Activated T-cell treated with anti-CD3 and anti-CD28 coated beads, Interleukin-2, amount 50 U/mL, for 4 hours (primary cell): ENCODE measurements at regions not wholly inside any gene's neighbourhood (a gene's known extent, or its start where the extent isn't known, plus 50 kb on each side); places are given as distances from the start of the nearest gene placed in this dataset.

Experiments used
- ATAC-seq, 2 donors: fragments of 200-7000 bp; cut with Tn5 transposase; one replicate each; pipeline ENCODE4 v1.10.0; 2021
- DNase-seq: peaks from one replicate; pipeline ENCODE4 v3.0.0-alpha.2; 2020
- H3K27me3 Mint-ChIP-seq: one replicate; pipeline ENCODE4 v1.8.0; 2021; ENCODE audit warnings: low read depth, mixed read lengths
- H3K36me3 Mint-ChIP-seq: one replicate; pipeline ENCODE4 v1.8.0; 2022; ENCODE audit warnings: mixed read lengths; ENCODE audit not compliant: insufficient read depth
- H3K4me1 Mint-ChIP-seq: one replicate; pipeline ENCODE4 v1.8.0; 2021; ENCODE audit warnings: low read depth, mixed read lengths
- H3K4me3 Mint-ChIP-seq: one replicate; pipeline ENCODE4 v1.8.0; 2021; ENCODE audit warnings: mild to moderate bottlenecking, moderate library complexity, mixed read lengths
- H3K9me3 Mint-ChIP-seq: one replicate; pipeline ENCODE4 v1.8.0; 2021; ENCODE audit warnings: mixed read lengths

DNA sequence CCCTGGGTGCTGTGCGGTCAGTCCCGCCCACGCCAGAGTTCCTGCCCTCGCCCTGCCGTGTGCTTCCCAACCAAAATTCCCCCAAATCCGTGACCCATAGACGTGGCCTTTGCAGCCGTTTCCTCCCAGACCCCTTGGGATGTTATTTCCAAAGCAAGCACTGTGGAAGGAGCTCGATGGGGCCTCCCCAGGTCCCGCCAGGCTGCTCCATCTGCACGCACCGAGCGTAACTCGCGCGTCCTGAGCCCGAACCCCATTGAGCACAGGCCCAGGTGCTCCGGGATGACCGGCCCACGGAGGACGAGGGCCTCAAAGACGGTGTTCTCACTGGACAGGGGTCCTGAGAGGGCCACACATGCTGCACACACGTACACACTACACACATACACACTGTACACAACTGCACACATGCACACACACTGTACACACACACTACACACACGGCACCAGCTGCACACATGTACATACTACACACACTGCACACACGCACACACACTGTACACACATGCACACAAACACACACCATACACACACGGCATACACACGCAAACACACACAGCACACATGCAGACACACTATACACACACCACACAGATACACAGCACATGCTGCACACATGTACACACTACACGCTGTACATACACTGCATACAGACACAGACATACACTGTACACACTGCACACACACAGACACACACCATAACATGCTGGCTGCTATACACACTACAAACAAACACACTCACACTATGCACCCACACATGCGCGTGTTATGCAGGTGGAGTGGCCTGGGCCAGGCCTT lies 431.2 kb upstream of the SALL3 start:
- Mint-ChIP-seq H3K4me1 (no peaks in the 10 kb centered on the region), H3K9me3 (peaks cover 4% of the 10 kb centered on the region)

DNA sequence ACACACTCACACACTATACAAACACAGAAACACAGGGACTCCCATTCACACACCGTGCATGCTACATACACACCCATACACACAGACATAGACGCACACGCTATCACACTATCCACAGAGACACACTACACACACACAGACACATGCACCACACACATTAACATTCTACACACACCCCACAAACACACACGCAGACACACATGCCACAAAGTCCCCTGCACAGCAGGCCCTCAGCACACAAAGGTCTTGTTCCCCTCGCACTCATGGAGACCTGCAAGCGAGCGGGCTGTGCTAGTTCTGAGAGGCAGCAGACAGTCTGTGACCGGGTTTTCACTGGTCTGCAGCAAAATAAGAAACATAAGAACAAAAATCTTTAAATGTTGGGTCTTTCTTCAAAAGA lies 429.6 kb upstream of the SALL3 start:
- DNase-seq (no peak), ATAC-seq (no peak)
- Mint-ChIP-seq H3K36me3 (no peaks in the 10 kb centered on the region), H3K27me3 (peaks cover 3% of the 10 kb centered on the region), H3K4me3 (no peak overlapping the region), H3K9me3 (peaks cover 15% of the 10 kb centered on the region), H3K4me1 (no peaks in the 10 kb centered on the region)

More for the DNA sequence above, 431.2 kb upstream of the SALL3 start:
- Mint-ChIP-seq H3K27me3 (peaks cover 3% of the 10 kb centered on the region), H3K36me3 (no peaks in the 10 kb centered on the region), H3K4me3 (no peak overlapping the region)
- ATAC-seq (no peak), DNase-seq (no peak)

DNA sequence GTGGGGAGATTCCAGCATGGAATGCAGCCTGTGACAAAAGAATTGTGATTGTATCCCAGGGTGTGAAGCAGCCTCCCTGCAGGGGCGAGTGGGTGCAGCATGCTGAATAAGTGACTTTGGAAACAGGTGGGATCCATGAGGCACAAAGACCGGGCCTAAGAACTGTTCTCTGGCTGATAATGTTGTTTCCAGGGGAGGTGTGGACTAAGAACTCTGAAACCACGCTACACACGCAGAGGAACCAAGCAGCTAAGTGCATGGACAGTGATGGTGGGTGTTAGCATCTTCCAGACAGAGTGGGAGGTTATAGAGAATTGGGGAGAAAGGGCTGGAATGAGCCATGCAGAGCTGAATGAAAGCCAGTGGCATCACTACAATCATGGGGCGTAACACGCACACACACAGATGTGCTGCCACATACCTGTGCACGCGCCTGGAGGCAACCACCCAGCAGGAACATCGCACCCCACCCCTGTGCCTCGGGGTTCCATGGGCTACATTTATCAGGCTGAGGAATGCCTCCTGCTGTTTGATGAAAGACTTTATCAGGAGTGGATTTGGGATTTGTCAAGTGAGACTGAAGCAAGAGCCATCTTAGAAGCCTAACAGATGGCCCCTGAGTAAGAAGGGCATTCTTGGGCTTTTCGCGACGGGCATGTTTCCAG lies 424.5 kb upstream of the SALL3 start:
- ATAC-seq (no peak), DNase-seq (no peak)
- no peaks in the 10 kb centered on the region for H3K36me3 Mint-ChIP-seq
- no peaks in the 10 kb centered on the region for H3K27me3 Mint-ChIP-seq
- H3K4me3 Mint-ChIP-seq, result no peak overlapping the region
- peaks cover 29% of the 10 kb centered on the region for H3K9me3 Mint-ChIP-seq
- no peaks in the 10 kb centered on the region for H3K4me1 Mint-ChIP-seq

DNA sequence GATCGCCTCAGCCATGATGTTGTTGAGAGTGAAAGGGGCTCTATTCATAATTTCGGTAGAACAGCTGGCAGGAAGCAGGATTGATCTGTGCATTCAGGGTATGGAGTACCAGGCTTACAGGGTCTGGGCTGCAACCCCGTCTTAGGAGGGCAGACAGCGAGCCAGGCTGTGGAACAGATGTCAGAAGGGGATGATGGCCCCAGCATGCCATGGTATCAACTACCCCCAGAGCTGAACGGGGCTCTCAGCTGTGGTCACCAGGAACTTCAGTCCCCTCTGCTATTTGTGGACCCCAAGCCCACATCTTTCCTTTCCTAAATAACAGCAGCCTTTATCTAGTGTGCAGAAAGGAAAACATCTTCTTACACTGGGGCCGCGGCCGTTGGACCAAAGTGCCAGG lies 422.2 kb upstream of the SALL3 start:
- no peaks in the 10 kb centered on the region for H3K4me1 Mint-ChIP-seq
- no peaks in the 10 kb centered on the region for H3K27me3 Mint-ChIP-seq
- ATAC-seq, result no peak
- H3K4me3 Mint-ChIP-seq, result no peak overlapping the region
- H3K36me3 Mint-ChIP-seq, result no peaks in the 10 kb centered on the region
- H3K9me3 Mint-ChIP-seq, result peaks cover 29% of the 10 kb centered on the region
- DNase-seq, result no peak

DNA sequence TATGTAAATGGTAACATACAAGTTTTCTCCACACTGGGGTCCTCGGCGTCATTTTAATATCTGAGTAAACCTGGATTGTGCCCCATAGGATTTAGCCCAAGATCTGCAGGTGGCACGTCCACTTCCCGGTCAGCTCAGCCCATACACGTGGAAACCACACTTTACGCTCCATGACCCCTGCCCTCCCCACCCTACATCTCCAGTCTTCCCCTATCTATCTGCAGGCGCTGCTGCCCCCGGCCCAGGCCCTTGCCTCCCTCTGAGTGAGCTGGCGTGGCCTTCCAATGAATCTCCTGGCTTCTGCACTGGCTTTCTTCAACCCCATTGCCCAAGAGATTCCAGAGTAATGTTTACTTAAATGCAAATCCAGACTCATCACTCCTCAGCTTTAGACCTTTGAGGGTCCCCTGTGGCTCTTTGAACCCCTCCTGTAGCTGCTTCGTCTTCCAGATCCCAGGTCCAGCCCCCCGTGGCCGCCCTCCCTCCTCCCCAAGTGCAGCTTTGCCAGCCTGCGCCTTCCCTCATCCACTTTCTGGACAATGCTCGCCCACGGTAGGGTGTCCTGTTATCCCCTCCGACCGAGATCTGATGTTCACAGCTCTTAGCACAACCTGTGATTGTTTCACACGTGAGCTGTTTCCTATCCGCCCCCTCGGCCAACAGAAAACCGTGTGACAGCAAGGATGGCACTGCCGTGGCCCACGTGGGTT lies 421.4 kb upstream of the SALL3 start:
- no peaks in the 10 kb centered on the region for H3K36me3 Mint-ChIP-seq

DNA sequence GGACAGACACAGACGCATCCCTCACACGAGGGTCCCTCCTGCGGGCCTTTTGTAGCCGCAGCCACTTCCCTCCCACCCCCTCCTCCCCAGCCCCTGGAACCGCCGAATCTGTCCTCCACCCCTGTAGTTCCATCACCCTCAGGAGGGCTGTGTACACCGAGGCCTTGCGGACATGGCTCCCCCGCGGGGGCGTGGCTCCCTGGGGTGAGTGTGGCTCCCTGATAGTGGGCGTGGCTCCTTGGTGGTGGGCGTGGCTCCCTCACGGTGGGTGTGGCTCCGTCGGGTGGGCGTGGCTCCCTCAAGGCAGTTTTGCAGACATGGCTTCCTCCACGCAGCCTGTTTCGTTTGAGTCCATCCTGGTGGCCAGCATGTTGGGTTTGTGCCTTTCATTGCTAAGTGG lies 420.7 kb upstream of the SALL3 start:
- Mint-ChIP-seq H3K27me3 (no peaks in the 10 kb centered on the region), H3K36me3 (no peaks in the 10 kb centered on the region), H3K9me3 (peaks cover 28% of the 10 kb centered on the region), H3K4me3 (no peak overlapping the region), H3K4me1 (no peaks in the 10 kb centered on the region)
- no peak for ATAC-seq
- DNase-seq, result no peak

More for the DNA sequence above, 421.4 kb upstream of the SALL3 start:
- DNase-seq (no peak), ATAC-seq (no peak)
- Mint-ChIP-seq H3K9me3 (peaks cover 29% of the 10 kb centered on the region), H3K27me3 (no peaks in the 10 kb centered on the region), H3K4me3 (no peak overlapping the region), H3K4me1 (no peaks in the 10 kb centered on the region)

DNA sequence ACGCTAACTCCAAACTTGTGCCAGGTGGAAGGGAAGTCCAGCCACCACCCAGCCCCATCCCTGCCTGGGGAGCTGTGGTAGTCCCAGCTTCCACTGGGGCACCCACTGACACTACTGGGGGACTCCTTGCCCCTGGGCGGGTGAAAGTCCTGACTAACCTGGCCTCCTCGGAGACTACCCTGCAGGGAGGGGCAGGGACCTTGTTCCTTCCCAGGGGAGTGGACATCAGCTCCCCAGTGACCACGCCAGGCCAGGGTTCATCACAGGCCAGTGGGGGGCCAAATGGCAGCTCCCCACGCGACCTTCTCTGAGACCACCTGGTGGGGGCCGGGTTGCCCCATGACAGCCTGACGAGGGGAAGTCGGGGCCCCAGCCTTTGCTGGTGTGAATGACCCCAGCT lies 420.0 kb upstream of the SALL3 start:
- DNase-seq, result no peak
- no peaks in the 10 kb centered on the region for H3K36me3 Mint-ChIP-seq
- ATAC-seq, result no peak
- H3K4me3 Mint-ChIP-seq, result no peak overlapping the region
- H3K4me1 Mint-ChIP-seq, result no peaks in the 10 kb centered on the region
- H3K9me3 Mint-ChIP-seq, result peaks cover 22% of the 10 kb centered on the region
- no peaks in the 10 kb centered on the region for H3K27me3 Mint-ChIP-seq

DNA sequence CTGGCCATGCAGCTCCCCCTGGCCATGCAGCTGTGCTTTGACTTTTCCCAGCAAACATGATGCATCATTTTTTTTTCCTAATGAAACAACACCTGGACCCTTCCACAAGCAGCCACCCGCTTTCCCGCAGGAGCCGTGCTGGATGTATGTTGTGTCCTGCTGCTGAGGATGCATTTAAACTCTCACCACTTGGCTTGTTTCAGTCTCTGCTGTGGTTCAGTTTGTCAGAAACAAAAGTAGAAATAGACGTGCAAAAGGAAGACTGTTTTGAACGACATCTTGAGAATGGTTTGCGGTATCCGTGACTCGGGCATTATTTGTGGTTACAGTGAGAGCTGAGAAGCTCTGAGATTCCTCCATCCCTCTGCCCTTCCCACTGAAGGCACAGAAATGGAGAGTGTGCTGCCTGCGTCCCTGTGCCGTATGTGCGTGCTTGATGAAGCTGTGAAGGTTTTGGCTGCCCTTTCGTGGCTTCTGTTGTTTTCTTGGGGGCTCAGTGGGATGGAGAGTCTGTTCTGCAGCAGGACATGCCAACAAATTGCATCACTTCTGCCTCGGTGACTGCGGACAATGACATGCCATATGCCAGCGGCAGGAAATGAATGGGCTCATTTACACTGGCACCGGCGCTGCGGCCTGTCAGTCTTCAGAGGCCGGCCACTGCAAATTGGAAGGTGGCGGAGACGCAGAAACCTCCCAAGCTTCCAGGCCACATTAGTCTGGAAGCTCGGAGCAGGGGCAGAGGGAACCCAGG lies 417.7 kb upstream of the SALL3 start:
- H3K4me3 Mint-ChIP-seq, result no peak overlapping the region

DNA sequence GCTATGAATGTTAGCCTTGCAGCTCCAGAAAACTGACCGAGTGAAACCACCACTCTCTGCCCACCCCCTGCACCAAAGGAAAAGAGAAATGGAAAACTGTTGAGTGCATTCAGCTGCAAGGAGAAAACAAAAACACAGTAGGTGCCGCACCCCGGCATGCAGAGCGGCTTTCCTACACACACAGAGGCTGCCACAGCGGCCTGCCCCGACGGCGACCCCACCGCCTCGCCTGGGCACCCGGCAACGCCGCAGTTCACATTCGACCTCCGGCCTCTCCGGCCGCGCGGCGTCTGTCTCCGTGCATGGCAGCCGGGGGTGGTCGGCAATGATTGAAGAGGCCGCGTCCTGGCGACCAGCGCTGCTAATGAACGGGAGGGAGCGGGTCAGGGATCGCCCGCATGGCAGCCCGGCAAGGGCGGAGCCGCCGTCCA lies 417.1 kb upstream of the SALL3 start:
- Mint-ChIP-seq H3K27me3 (peaks cover 2% of the 10 kb centered on the region), H3K36me3 (no peaks in the 10 kb centered on the region), H3K4me3 (no peak overlapping the region), H3K9me3 (peaks cover 9% of the 10 kb centered on the region), H3K4me1 (no peaks in the 10 kb centered on the region)
- ATAC-seq (no peak), DNase-seq (no peak)

More for the DNA sequence above, 417.7 kb upstream of the SALL3 start:
- peaks cover 2% of the 10 kb centered on the region for H3K27me3 Mint-ChIP-seq
- ATAC-seq, result no peak
- H3K9me3 Mint-ChIP-seq, result peaks cover 4% of the 10 kb centered on the region
- H3K36me3 Mint-ChIP-seq, result no peaks in the 10 kb centered on the region
- no peak for DNase-seq
- no peaks in the 10 kb centered on the region for H3K4me1 Mint-ChIP-seq

DNA sequence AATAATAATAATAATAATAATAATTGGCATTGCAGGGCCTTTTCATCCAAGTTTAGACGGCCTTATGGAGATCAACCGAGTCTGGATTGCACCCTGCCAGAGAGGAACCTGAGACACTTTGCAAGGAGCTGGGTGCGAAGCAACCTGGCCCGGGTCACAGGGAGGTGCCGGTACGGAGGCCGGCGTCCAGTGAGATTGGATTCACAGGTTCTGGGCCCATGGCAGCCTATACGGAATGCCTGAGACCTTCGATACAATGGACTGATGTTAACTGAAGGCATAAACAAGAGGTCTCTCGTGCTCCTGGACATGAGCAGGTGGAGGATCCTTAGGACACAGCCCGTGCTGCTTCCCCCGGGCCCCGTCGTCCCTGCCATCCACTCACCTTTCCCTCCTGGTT lies 416.5 kb upstream of the SALL3 start:
- ATAC-seq (no peak), DNase-seq (no peak)
- peaks cover 2% of the 10 kb centered on the region for H3K27me3 Mint-ChIP-seq
- no peak overlapping the region for H3K4me3 Mint-ChIP-seq
- no peaks in the 10 kb centered on the region for H3K36me3 Mint-ChIP-seq
- peaks cover 9% of the 10 kb centered on the region for H3K9me3 Mint-ChIP-seq
- H3K4me1 Mint-ChIP-seq, result no peaks in the 10 kb centered on the region

DNA sequence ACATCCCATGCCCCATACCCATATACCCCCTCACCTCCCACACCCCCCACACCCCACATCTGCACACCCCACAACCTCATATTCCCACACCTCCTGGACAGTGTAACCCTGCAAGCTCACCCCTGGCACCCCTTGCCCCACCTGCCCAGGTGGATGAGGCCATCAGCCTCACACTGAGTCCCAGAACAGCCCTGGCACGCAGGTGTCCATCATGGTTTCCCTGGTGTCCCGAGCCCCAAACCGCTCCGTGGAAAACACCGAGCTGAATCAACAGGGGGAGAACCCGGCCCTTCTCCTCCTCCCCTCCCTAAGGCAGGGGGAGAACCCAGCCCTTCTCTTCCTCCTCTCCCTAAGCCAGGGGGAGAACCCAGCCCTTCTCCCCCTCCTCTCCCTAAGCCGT lies 415.6 kb upstream of the SALL3 start:
- DNase-seq (no peak), ATAC-seq (no peak)
- peaks cover 2% of the 10 kb centered on the region for H3K27me3 Mint-ChIP-seq
- H3K4me3 Mint-ChIP-seq, result no peak overlapping the region
- H3K4me1 Mint-ChIP-seq, result no peaks in the 10 kb centered on the region
- no peaks in the 10 kb centered on the region for H3K36me3 Mint-ChIP-seq
- H3K9me3 Mint-ChIP-seq, result peaks cover 14% of the 10 kb centered on the region

DNA sequence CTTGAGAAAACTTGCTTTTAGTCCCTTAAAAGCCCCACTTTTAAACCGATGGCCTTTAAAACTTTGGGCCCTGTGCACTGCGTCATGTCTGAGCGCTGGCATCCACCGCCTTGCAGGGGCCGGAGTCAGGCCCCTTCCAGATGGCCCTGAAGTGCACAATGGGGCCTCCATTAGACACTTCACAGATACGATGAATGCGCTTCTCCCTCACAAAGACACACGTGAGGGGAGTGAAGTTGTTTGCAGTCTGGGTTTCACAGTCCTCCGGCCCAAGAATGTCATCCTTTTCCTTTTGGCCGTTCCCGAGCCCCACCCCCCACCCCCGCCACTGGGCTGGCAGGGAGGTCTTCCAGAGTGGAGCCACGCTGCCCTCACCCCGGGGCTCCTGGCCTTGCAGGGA lies 415.1 kb upstream of the SALL3 start:
- DNase-seq (no peak), ATAC-seq (no peak)
- H3K4me3 Mint-ChIP-seq, result no peak overlapping the region
- peaks cover 2% of the 10 kb centered on the region for H3K27me3 Mint-ChIP-seq
- no peaks in the 10 kb centered on the region for H3K36me3 Mint-ChIP-seq
- no peaks in the 10 kb centered on the region for H3K4me1 Mint-ChIP-seq
- peaks cover 15% of the 10 kb centered on the region for H3K9me3 Mint-ChIP-seq

DNA sequence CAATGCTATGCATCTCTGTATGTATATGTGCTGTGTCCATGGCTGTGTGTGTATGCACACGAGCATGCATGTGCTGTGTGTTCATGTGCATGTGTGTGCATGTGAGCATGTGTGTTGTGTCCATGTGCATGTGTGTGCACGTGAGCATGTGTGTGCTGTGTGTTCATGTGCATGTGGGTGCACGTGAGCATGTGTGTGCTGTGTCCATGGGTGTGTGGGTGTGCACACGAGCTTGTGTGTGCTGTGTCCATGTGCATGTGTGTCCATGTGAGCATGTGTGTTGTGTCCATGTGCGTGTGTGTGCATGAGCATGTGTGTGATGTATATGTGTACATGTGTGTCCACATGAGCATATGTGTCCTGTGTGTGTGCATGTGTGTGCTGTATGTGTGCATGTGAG lies 414.4 kb upstream of the SALL3 start:
- H3K9me3 Mint-ChIP-seq, result peaks cover 19% of the 10 kb centered on the region
- H3K27me3 Mint-ChIP-seq, result peaks cover 2% of the 10 kb centered on the region
- H3K4me3 Mint-ChIP-seq, result no peak overlapping the region
- no peak for DNase-seq
- H3K36me3 Mint-ChIP-seq, result no peaks in the 10 kb centered on the region
- no peaks in the 10 kb centered on the region for H3K4me1 Mint-ChIP-seq
- no peak for ATAC-seq

DNA sequence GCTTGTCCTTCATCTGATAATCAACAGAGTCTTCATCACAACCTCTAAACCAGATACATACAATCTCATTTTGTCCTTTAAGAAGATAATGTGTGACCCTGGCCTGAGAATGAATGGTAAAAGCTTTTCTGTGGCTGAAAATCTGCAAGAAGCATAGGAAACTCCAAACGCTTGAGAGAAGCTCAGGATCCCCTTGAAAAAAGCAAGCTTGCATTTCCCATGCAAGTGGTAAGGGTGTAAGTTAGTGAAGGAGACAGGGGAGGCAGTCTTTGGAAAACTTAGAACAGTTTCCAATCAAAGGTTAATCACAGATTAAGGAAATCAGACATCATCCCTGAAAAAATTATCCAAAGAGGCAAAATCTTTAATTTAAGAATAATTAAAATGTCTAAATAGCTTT lies 413.6 kb upstream of the SALL3 start:
- H3K36me3 Mint-ChIP-seq, result no peaks in the 10 kb centered on the region
- H3K27me3 Mint-ChIP-seq, result peaks cover 2% of the 10 kb centered on the region
- no peak for ATAC-seq

More for the DNA sequence above, 413.6 kb upstream of the SALL3 start:
- DNase-seq, result no peak
- Mint-ChIP-seq H3K4me1 (no peaks in the 10 kb centered on the region), H3K9me3 (peaks cover 19% of the 10 kb centered on the region), H3K4me3 (no peak overlapping the region)
